AG04449 (cell line): ENCODE measurements at regions not wholly inside any gene's neighbourhood (a gene's known extent, or its start where the extent isn't known, plus 50 kb on each side); places are given as distances from the start of the nearest gene placed in this dataset.

Experiments used
- CTCF ChIA-PET: fragments of 350-600 bp; formaldehyde crosslinking; extraction: SDS; loops from one replicate; lab custom pipeline; 2021; ENCODE audit warnings: antibody characterized with exemption; lab: Yijun Ruan, JAX
- POLR2A ChIA-PET: fragments of 400-600, 350-600 bp; formaldehyde crosslinking; extraction: SDS; loops from one replicate; lab custom pipeline; 2020; ENCODE audit warnings: antibody characterized with exemption, inconsistent platforms; lab: Yijun Ruan, JAX
- DNase-seq: peaks from one replicate; pipeline ENCODE4 v3.0.0-alpha.2; 2010; ENCODE audit warnings: low read depth, low spot score
- H3K4me3 ChIP-seq: 2 replicates; pipeline ENCODE4 v1.5.1; 2011; ENCODE audit warnings: low read depth, mild to moderate bottlenecking, control low read depth, low read length
- TF ChIP-seq, protein P1 (sequence below): IDR thresholded peaks from one replicate; pipeline ENCODE4 v1.5.1; 2011; ENCODE audit warnings: mild to moderate bottlenecking, moderate library complexity, low read length, control low read depth, inconsistent platforms; ENCODE audit not compliant: insufficient read depth; ENCODE audit errors: missing control alignments

DNA sequence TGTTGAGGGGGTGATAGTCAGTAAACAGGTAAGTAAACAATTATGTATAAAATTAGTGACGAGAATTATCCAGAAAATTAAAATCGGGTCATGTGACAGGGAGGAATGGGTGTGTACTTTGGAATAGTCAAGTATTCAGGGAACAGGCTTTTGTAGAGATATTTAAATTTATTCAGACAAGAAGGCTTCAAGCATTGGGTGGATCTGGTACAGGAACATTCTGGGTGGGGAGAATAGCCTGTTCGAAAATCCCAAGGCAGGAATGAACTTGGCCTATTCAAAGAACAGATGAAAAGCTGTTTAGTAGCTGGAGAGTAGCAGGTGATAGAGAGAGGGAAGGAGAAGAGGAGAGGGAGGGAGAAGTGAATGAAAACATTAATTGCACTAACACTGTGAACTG is 448.9 kb upstream of the FZD8 start:
- POLR2A ChIA-PET = no interaction called here
- CTCF ChIA-PET = no interaction called here
- TF ChIP-seq, protein P1, sequence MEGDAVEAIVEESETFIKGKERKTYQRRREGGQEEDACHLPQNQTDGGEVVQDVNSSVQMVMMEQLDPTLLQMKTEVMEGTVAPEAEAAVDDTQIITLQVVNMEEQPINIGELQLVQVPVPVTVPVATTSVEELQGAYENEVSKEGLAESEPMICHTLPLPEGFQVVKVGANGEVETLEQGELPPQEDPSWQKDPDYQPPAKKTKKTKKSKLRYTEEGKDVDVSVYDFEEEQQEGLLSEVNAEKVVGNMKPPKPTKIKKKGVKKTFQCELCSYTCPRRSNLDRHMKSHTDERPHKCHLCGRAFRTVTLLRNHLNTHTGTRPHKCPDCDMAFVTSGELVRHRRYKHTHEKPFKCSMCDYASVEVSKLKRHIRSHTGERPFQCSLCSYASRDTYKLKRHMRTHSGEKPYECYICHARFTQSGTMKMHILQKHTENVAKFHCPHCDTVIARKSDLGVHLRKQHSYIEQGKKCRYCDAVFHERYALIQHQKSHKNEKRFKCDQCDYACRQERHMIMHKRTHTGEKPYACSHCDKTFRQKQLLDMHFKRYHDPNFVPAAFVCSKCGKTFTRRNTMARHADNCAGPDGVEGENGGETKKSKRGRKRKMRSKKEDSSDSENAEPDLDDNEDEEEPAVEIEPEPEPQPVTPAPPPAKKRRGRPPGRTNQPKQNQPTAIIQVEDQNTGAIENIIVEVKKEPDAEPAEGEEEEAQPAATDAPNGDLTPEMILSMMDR = no peak
- DNase-seq = no peak
- no peak overlapping the region for H3K4me3 ChIP-seq

DNA sequence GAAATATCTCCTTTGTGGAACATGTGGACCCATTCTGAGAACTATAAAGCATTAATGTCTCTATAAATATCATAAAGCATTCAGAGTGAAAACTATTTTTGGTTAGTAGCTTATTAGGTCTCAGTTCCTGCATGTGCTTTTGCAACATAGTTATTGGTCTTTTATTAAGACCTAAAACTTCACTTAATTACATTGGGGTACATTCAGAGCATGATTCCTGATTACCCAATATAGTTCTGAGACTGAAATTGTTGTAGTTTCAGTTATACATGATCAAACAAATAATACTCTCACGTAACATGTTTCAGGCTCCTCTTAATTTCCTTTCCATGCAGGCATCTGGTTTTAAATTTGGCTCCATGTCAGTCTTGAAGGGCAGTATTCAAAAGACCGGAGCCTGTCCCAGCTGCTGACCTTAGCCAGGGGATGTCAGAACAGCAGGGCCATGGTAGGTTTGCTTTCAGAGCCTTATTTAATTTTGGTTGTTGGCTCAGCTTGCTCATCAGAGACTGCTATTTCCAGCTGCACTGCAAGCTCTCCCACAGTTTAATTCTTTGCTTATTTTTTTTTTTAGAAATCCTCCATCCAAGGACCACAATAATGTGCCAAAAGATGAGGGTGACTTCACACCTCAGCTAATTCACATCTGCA is 447.8 kb upstream of the FZD8 start:
- H3K4me3 ChIP-seq = no peak overlapping the region
- TF ChIP-seq, protein P1 = no peak
- no peak for DNase-seq
- CTCF ChIA-PET = no interaction called here
- POLR2A ChIA-PET = no interaction called here

DNA sequence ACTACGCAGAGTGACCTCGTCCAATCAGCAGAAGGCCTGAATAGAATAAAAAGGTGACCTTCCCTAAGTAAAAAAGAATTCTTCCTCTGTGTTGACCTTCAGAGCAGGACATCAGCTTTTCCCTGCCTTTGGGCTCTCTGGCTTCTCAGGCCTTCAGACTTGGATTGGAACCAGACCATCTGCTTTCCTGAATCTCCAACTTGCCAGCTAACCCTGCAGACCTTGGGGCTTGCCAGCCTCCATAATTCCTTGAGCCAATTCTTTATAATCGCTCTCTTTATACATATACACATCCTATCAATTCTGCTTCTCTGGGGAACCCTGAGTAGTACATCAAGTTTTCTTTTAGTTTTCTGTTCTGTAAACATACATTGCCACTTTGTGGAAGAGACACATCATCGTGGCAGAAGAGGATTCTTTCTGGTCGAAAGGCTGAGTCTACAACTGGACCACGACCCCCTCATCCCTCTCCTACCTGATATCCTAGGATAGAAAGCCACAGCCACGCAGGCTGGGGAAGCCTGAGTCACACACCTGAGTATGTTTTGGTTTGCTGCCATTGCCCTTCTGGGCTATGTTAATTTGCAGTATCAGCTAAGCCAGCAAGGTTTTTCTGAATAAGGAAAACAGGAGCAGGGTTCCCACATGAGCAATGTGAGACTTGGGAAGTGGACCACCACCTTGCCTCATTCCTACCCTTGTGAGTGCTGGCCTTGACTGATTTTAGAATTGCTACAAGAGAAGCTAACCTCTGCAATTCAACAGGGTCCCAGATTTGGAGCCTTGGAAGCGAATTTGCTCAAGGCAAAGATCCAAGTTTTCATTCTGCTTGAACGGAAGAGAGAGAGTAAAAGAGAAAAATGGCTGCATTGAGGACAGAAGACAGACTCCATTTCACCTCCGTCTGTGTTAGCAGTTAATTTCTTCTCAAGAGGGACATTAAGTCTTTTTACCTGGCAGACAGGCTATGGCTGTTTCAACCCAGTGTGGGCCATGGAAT is 445.2 kb upstream of the FZD8 start:
- ChIA-PET CTCF (no interaction called here), POLR2A (no interaction called here)
- H3K4me3 ChIP-seq = no peak overlapping the region
- TF ChIP-seq, protein P1 = no peak
- no peak for DNase-seq

DNA sequence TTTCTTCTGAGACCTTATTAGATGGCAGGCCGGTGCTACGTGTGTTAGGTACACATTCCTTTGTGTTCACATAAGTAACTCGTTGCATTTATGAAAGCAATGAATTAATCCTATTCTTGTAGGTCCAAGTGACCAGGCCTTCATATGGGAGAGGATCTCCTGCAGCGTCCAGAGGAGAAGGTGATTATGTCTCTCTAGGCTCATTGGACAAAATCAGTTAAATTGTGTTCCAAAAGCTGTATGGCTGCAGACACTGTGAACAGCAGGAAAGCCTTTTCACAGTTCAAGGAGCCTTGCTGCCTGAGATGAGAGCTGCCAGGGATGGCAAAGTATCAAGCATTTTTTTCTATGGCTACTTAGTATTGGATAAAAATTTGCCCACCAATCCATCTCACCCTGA is 433.1 kb upstream of the FZD8 start:
- ChIA-PET CTCF (no interaction called here), POLR2A (no interaction called here)
- H3K4me3 ChIP-seq = no peak overlapping the region
- DNase-seq = no peak
- TF ChIP-seq, protein P1 = no peak

DNA sequence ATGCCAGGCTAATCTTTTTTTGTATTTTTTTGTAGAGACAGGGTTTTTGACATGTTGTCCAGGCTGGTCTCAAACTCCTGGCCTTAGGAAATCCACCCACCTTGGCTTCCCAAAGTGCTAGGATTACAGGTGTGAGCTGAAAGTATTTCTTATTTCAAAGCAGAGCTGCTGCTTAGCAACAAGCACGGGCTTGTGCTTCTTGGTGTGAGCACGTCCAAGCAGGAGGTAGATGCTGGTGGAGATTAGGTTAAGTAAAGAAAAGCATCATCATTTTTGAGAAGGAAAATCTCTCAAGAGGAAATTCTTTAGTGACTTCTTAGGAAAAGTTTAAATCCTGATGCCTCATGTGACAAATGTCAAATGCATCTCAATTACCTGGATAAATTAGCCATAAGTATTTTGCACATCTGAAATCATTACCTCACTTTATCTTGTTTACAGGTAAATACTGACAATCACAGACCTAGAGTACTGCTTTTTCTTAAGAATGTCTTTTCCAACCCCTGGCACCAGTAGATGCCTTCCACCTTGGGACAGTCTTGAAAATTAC is 431.8 kb upstream of the FZD8 start:
- ChIA-PET CTCF (no interaction called here), POLR2A (no interaction called here)
- TF ChIP-seq, protein P1 = no peak
- no peak overlapping the region for H3K4me3 ChIP-seq
- DNase-seq = no peak

DNA sequence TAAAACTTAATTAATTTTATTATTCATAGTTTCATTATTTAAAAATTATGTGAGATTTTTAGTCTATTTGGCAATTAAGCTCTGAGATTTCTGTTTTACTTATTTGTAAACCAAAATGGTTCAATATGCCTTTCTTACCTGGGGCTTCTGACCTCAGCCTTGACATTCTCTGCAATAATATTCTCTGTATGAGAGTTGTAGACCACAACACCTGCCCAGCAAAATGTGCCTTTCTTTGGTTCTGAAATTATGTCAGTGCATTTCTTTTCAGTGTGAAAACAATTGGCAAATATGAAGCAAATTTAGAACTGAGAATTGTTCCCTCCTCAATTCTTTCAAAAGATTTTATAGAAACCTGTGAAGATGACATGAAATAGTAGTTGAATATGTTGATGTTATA is 426.4 kb upstream of the FZD8 start:
- TF ChIP-seq, protein P1 = no peak
- no peak for DNase-seq
- CTCF ChIA-PET = no interaction called here
- POLR2A ChIA-PET = no interaction called here
- H3K4me3 ChIP-seq = no peak overlapping the region
